ENCODE measurements at regions not wholly inside any gene's neighbourhood (a gene's known extent, or its start where the extent isn't known, plus 50 kb on each side); places are given as distances from the start of the nearest gene placed in this dataset.

- TF ChIP-seq TAF1 (IDR thresholded peaks at IDR 0.05; ENCODE audit: borderline replicate concordance, insufficient read depth, low read length), result no peak
- no peak for TF ChIP-seq POLR2AphosphoS5 (IDR thresholded peaks at IDR 0.05; ENCODE audit: low read depth, low read length)
These were observed 713.7 kb upstream of the PKDCC start for GRCh38 chr2:41334159-41334558.
